ENCODE measurements at regions not wholly inside any gene's neighbourhood (a gene's known extent, or its start where the extent isn't known, plus 50 kb on each side); places are given as distances from the start of the nearest gene placed in this dataset.
"Not testable (repeated sequence)": the region's sequence is repeated elsewhere in the genome, so short reads cannot be mapped to it uniquely, and the experiment has no call there.

- TF ChIP-seq, protein P1, sequence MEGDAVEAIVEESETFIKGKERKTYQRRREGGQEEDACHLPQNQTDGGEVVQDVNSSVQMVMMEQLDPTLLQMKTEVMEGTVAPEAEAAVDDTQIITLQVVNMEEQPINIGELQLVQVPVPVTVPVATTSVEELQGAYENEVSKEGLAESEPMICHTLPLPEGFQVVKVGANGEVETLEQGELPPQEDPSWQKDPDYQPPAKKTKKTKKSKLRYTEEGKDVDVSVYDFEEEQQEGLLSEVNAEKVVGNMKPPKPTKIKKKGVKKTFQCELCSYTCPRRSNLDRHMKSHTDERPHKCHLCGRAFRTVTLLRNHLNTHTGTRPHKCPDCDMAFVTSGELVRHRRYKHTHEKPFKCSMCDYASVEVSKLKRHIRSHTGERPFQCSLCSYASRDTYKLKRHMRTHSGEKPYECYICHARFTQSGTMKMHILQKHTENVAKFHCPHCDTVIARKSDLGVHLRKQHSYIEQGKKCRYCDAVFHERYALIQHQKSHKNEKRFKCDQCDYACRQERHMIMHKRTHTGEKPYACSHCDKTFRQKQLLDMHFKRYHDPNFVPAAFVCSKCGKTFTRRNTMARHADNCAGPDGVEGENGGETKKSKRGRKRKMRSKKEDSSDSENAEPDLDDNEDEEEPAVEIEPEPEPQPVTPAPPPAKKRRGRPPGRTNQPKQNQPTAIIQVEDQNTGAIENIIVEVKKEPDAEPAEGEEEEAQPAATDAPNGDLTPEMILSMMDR (IDR thresholded peaks at IDR 0.05; ENCODE audit: insufficient read depth, low read depth, low read length): no peak
- no peak for DNase-seq (ENCODE audit: low read depth)
- no peak overlapping the region for H3K4me3 ChIP-seq (ENCODE audit: low read depth, low read length)
Observed at GRCh38 chr5:179405426-179406030, 60.3 kb upstream of the ADAMTS2 start.

DNA sequence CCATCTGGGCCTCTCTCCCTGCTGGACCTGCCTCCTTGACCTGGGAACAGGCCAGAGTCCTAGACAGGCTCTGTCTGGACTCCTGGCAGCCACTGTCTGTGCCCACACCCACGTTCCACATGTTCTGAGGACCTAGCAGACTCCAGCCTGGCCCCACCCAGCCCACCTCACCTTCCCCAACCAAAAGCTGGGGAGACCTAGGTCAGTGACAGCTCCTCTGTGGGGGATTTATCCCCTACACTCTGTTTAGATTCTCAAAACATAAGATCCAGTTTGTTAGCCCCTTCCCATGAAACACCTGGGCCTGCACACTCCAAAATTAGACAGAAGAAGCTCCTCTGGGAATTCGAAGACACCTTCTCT lies 59.8 kb upstream of the ADAMTS2 start:
- no peak for DNase-seq (ENCODE audit: low read depth)
- no peak overlapping the region for H3K4me3 ChIP-seq (ENCODE audit: low read depth, low read length)
- TF ChIP-seq, protein P1 (IDR thresholded peaks at IDR 0.05; ENCODE audit: insufficient read depth, low read depth, low read length): no peak

DNA sequence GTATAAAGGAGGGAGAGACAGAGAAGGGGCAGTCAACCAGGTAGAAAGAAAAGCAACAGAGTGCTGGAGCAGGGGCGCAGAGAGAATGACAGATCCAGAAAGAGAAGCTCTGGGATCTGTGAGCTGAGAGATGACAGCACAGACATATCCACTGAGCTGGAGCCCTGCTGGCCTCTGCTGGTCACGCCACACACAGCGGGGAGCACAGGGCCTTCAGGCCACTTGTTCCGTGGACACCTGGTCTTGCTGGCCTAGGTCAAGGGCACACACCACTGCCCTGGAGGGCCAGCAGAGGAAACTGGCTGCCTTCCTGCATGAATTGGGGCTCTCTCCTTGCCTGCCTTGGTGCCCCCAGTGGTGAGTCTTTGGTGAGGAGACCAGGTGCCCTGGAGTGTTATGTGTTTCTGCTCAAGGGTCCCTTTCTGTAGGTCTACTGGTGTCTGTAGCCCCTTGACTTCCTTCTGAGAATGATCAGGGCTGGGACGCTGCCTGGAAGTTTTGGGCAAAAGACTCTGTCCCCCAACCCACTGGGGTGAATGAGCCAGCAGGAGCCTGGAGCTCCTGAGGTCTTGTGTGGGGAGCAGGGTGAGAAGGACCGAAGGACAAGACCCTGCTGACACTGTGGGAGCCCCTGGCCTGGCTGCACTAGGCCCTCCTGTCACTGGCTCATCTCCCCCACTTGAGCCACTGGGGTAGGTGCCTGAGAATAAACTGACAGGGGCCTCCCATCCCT lies 59.2 kb upstream of the ADAMTS2 start:
- H3K4me3 ChIP-seq (ENCODE audit: low read depth, low read length): no peak overlapping the region
- TF ChIP-seq, protein P1 (IDR thresholded peaks at IDR 0.05; ENCODE audit: insufficient read depth, low read depth, low read length): peak; percentile 48
- DNase-seq (ENCODE audit: low read depth): peak; percentile 39

GRCh38 chr5:179403426-179404147 lies 58.3 kb upstream of the ADAMTS2 start:
- DNase-seq (ENCODE audit: low read depth): no peak
- TF ChIP-seq, protein P1 (IDR thresholded peaks at IDR 0.05; ENCODE audit: insufficient read depth, low read depth, low read length): no peak
- no peak overlapping the region for H3K4me3 ChIP-seq (ENCODE audit: low read depth, low read length)

DNA sequence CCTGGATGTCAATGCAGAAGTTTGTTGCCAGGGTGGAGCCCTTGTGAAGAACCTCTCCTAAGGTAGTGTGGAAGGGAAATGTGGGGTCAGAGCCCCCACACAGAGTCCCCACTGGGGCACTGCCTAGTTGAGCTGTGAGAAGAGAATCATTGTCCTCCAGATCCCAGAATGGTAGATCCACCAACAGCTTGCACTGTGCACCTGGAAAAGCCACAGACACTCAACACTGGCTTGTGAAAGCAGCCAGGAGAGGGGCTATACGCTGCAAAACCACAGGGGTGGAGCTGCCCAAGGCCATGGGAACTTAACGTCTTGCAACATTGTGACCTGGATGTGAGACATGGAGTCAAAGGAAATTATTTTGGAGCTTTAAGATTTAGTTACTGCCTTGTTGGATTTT lies 55.2 kb upstream of the ADAMTS2 start:
- DNase-seq (ENCODE audit: low read depth): not testable (repeated sequence)

GRCh38 chr5:179400020-179400419 lies 54.8 kb upstream of the ADAMTS2 start:
- DNase-seq (ENCODE audit: low read depth): no peak
- TF ChIP-seq, protein P1 (IDR thresholded peaks at IDR 0.05; ENCODE audit: insufficient read depth, low read depth, low read length): no peak

More for the DNA sequence above, 55.2 kb upstream of the ADAMTS2 start:
- not testable (repeated sequence) for H3K4me3 ChIP-seq (ENCODE audit: low read depth, low read length)

GRCh38 chr5:179399327-179399726 lies 54.1 kb upstream of the ADAMTS2 start:
- not testable (repeated sequence) for DNase-seq (ENCODE audit: low read depth); H3K4me3 ChIP-seq (ENCODE audit: low read depth, low read length)

More at GRCh38 chr5:179400020-179400419, 54.8 kb upstream of the ADAMTS2 start:
- no peak overlapping the region for H3K4me3 ChIP-seq (ENCODE audit: low read depth, low read length)
